T-helper 1 cell treated with Interleukin-12 subunit alpha and Interleukin-12 subunit beta and Interleukin-4 antibody, amounts not matched to agents 30 ng/mL and 1 ng/mL, for 36 hours (primary cell): ENCODE measurements at regions not wholly inside any gene's neighbourhood (a gene's known extent, or its start where the extent isn't known, plus 50 kb on each side); places are given as distances from the start of the nearest gene placed in this dataset.

Experiments
- intact Hi-C: fragments of 100-400 bp; cut with micrococcal nuclease; formaldehyde crosslinking; loops from one replicate; pipeline ENCODE4 v1.15.1; 2024

DNA sequence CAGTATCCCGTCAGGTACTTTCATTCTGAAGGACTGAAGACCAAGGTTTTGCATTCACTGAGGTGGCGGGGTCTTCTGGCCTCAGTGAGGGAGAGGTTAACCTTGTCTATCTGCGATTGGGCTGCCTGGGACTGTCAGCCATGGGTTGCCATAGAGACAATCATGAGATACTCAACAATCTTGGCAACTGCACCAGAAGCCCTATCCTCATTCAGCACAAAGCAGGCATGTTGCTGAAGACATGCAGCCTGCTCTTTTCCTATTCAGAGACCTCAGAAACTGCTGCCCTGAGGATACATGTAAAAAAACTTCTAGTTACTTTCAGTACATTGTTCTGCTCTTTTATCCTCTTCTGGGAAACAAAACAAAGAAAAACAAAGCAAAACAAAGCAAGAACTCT, 146.3 kb upstream of the PIRT start:
- intact Hi-C loops = no loop called here

GRCh38 chr17:10976401-10976800, 138.5 kb upstream of the PIRT start:
- intact Hi-C loops = no loop called here

DNA sequence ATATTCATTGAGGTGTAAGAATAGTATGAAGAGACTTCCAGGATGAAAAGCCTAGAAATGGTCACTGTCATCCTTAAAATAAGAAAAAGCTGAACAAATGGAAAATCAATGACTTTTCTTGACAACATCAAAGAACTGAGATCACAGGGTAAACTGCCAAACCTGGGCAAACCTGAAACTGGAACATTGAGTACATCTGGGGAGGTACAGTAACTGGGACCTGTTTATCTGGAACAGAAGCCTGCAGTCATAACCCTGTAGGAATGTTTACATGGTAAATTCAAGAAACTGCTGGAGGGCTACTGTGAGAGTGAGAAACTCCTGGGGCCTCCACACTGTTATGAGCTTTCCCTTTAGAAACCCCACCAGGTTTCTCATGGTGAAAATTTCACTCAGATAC, 130.1 kb upstream of the PIRT start:
- intact Hi-C loops = no loop called here

GRCh38 chr17:10956821-10957220, 118.9 kb upstream of the PIRT start:
- intact Hi-C loops = no loop called here

DNA sequence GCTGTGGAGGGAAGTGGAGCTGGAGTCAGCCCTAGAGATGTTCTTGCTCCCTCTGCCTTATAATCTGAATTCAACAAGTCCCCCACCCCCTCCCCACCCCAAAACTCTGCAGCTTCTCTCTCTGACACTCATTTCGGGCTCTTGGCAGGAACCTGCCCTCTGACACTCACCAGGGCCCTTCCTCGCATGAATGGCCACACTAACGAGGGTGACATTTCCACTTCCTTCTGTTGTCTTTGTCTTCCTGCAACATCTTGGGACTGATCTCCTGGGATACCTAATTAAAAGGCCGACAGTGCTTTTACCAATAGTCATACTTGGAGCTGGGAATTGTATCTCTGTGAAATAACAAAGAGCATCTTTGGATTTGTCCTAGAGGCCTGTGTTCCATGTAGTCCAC, 106.9 kb upstream of the PIRT start:
- intact Hi-C loops = no loop called here

GRCh38 chr17:10936931-10937330, 99.0 kb upstream of the PIRT start:
- intact Hi-C loops = no loop called here

DNA sequence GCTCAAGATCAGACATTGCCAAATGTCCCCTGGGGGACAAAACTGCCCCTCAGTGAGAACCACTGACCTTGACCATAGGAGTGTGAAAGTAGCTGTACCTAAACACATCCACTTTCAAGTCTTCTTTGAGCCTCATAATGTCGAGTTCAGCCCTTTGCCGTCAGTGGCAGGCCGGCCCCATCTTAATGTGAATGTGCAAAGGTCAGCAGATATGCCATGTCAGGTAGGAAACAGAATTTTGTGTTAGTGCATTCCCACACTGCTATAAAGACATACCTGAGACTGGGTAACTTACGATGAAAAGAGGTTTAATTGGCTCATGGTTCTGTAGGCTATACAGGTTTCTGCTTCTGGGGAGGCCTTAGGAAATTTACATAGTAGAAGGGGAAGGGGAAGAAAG, 95.1 kb upstream of the PIRT start:
- intact Hi-C loops = no loop called here

- intact Hi-C loops = no loop called here
Observed at GRCh38 chr17:10931133-10931532, 93.2 kb upstream of the PIRT start.

DNA sequence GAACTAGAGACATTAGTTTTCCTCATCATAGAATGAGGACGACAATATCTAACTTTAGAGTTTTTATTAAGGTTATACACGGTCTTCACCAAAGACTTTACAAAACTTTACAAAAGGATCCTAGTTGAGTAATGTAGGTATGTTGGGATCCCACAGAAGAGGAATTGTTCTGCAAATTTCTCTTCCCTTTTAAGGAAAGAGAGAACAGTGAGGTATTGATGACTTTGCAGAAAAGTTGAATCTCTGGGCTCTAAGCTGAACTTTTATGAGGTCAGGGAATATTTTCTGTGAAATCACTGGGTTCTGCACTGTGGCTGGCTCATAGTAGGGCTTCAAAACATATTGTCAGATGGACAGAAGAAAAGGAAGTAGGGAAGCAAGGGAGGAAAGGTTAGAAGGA, 89.8 kb upstream of the PIRT start:
- intact Hi-C loops = no loop called here

GRCh38 chr17:10920558-10921108, 82.7 kb upstream of the PIRT start:
- intact Hi-C loops = no loop called here

DNA sequence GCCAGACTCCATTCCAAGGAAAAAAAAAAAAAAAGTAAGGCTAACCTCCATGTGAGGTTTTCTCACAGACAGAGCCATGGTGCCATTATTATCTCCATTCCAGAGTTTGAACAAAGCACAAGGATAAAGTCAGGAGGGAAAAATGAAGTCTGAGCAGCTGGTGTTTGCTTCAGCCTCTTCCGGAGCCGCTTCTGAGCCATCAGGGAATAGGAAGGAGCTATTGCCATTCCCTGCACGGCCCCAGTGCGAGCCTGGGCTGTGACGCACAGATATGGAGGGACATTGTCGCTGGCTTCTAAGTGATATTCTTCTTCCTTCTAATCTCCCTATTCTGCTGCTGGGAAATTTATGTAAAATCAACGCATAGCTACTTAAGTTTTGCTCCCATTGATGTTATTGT, 69.5 kb upstream of the PIRT start:
- intact Hi-C loops = no loop called here

GRCh38 chr17:10899281-10899680, 61.4 kb upstream of the PIRT start:
- intact Hi-C loops = no loop called here

- intact Hi-C loops = no loop called here
Observed at GRCh38 chr17:10894220-10894619, 56.3 kb upstream of the PIRT start.

GRCh38 chr17:10888858-10889257, 51.0 kb upstream of the PIRT start:
- intact Hi-C loops = no loop called here
